ENCODE measurements at regions not wholly inside any gene's neighbourhood (a gene's known extent, or its start where the extent isn't known, plus 50 kb on each side); places are given as distances from the start of the nearest gene placed in this dataset.

DNA sequence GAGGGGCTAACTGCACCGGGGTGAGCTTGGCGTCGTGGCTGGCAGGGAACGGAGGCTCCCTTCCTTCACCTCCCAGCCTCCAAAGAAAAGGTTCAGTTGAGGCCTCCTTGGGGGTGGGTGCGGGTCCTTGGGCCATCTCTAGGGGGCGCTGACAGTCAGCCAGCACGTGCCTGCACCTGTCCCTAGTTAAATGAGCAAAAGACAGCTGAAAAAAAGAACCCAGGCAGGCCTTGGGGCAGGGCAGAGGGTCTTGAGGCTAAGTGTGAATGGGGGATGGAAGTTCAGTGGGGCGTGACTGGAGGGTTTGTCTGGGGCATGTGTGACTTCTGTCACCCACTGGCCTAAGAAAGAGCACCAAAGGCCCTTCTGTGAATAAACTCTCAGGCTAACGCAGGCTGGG lies 56.4 kb downstream of the ZFP36L2 start (continued):
- TF ChIP-seq, protein P1, sequence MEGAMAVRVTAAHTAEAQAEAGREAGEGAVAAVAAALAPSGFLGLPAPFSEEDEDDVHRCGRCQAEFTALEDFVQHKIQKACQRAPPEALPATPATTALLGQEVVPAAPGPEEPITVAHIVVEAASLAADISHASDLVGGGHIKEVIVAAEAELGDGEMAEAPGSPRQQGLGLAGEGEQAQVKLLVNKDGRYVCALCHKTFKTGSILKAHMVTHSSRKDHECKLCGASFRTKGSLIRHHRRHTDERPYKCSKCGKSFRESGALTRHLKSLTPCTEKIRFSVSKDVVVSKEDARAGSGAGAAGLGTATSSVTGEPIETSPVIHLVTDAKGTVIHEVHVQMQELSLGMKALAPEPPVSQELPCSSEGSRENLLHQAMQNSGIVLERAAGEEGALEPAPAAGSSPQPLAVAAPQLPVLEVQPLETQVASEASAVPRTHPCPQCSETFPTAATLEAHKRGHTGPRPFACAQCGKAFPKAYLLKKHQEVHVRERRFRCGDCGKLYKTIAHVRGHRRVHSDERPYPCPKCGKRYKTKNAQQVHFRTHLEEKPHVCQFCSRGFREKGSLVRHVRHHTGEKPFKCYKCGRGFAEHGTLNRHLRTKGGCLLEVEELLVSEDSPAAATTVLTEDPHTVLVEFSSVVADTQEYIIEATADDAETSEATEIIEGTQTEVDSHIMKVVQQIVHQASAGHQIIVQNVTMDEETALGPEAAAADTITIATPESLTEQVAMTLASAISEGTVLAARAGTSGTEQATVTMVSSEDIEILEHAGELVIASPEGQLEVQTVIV (IDR thresholded peaks at IDR 0.05; ENCODE audit: borderline replicate concordance, partially characterized antibody), result no peak
- TF ChIP-seq RAD21 (IDR thresholded peaks at IDR 0.05; ENCODE audit: insufficient read depth, low read depth, low read length), result peak; percentile 62
- peak; percentile 17; the same call in 1 of the 2 replicates for TF ChIP-seq ZNF217 (IDR thresholded peaks at IDR 0.05)
- TF ChIP-seq RAD51 (IDR thresholded peaks at IDR 0.05), result 0 out of 2 replicates have a peak, but pooled peaks have one; percentile 18
- TF ChIP-seq TCF12 (IDR thresholded peaks at IDR 0.05; ENCODE audit: low read depth, low read length), result peak; percentile 65; the same call in 1 of the 2 replicates
- TF ChIP-seq GABPA (IDR thresholded peaks at IDR 0.05; ENCODE audit: low read depth), result no peak
- no peak for TF ChIP-seq EGR1 (IDR thresholded peaks at IDR 0.05; ENCODE audit: borderline replicate concordance in 1 of 2, low read depth in 2 of 2, low read length in 2 of 2)

DNA sequence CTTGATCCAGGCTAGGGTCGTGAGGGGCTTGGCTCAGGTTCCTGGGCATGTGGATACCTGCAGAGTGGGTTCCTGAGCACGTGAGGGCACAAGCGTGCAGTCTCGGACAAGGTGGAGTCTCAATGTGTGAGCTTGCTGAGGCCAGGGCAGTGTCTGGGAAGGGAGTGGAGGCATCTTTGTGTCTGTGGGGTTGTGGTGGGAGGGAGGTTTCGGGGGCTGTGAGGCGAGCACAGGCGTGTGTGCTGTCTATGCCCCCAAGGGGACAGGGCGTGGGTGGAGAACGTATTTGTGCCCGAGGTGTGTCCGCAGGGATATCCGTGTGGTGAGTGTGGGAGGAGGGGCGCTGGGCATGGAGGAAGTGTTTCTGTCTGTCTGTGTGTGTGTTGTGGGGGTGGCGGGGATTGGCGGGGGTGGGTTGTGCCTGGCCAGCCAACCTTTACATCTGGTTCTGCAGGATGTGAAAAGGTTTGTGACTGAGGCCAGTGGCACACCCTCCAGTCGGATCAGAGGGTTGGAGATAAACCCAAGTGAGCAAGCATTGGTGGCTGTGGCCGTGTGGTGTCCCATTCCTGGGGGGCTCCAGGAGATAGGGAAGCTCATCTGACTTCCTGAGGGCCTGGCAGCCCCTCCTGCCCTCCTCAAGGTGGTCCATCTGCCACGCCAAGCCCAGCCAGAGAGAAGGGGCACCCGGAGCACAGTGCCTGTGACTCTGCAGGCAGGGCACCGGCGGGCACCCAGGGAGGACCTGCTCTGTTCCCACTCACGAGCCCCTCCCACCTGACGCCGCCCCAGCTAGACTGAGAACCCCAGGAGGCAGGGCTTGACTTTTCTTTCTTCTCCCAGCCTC lies 57.1 kb downstream of the ZFP36L2 start:
- SMC1A ChIA-PET (ENCODE audit: uncharacterized antibody, unreplicated experiment), result interaction anchor here (0.6 to 10.8 kb wide), 10 partner anchors 8 to 315 kb away, joined by 3 to 147 read pairs (median 4); partner anchors contain the start of gene ZFP36L2
- POLR2A ChIA-PET, result interaction anchor here (0.6 to 2.0 kb wide), 8 partner anchors 10 to 58 kb away, joined by 3 to 7 read pairs (median 6); partner anchors contain the start of gene ZFP36L2
- H3K27ac ChIP-seq (ENCODE audit: control insufficient read depth, insufficient read depth), result no peak overlapping the region
- BruUV-seq (replicated peaks), result no TSS peak
- no peaks in the 10 kb centered on the region for H3K79me2 ChIP-seq (ENCODE audit: control insufficient read depth, insufficient read depth, low read length)
- H3K4me1 ChIP-seq (ENCODE audit: control insufficient read depth, insufficient read depth, low read length), result peaks cover 30% of the 10 kb centered on the region
- intact Hi-C loops (cut with micrococcal nuclease; ENCODE audit: unreplicated experiment) (no loop called here), in situ Hi-C loops (cut with MboI) (no loop called here)
- no peak overlapping the region; the same call in 1 of the 2 replicates for H3K4me3 ChIP-seq
- peak overlapping the region; percentile 56 for H2AFZ ChIP-seq (ENCODE audit: control insufficient read depth, low read depth, low read length)
- no peaks in the 10 kb centered on the region for H4K20me1 ChIP-seq (ENCODE audit: control insufficient read depth, insufficient read depth)
- CTCF ChIA-PET, result interaction anchor here (0.6 to 8.6 kb wide), 13 partner anchors 9 to 315 kb away, joined by 3 to 103 read pairs (median 4); partner anchors contain the start of gene ZFP36L2
- peak; percentile 77 for DNase-seq (ENCODE audit: low read depth, low spot score)
- H3K9ac ChIP-seq (ENCODE audit: control insufficient read depth, insufficient read depth, low read length), result no peak overlapping the region
- no peaks in the 10 kb centered on the region; a peak in 1 of 4 replicates for H3K27me3 ChIP-seq (replicated peaks in 1 of 2; ENCODE audit: control insufficient read depth in 2 of 2, insufficient read depth in 2 of 2, low read length in 1 of 2)
- RAD21 ChIA-PET (ENCODE audit: unreplicated experiment), result interaction anchor here (0.7 to 5.9 kb wide), 14 partner anchors 10 to 315 kb away, joined by 3 to 70 read pairs (median 6); partner anchors contain the start of gene ZFP36L2
- no peaks in the 10 kb centered on the region for H3K36me3 ChIP-seq (ENCODE audit: control insufficient read depth in 2 of 2, insufficient read depth in 2 of 2, low read length in 1 of 2)
- peak; percentile 76 for ATAC-seq
- H3K4me2 ChIP-seq (ENCODE audit: control insufficient read depth, insufficient read depth), result peak overlapping the region; percentile 92
- WGBS (ENCODE audit: insufficient coverage, insufficient replicate concordance, low lambda C conversion rate, missing lambda C conversion rate), result 6% methylated on average over 24 of the region's 24 CpGs
- no peaks in the 10 kb centered on the region for H3K9me3 ChIP-seq (replicated peaks; ENCODE audit: control insufficient read depth, insufficient read depth, low read length)
- FAIRE-seq, result peak; percentile 70
- TF ChIP-seq KLF5 (IDR thresholded peaks at IDR 0.05; ENCODE audit: partially characterized antibody) (peak; percentile 33), MEF2B (IDR thresholded peaks at IDR 0.05; ENCODE audit: partially characterized antibody, poor library complexity, severe bottlenecking) (peak; percentile 82), CEBPB (IDR thresholded peaks at IDR 0.05; ENCODE audit: borderline replicate concordance in 1 of 2, low read depth in 2 of 2, low read length in 2 of 2) (no peak), SIN3A (IDR thresholded peaks at IDR 0.05; ENCODE audit: low read depth, low read length) (no peak), CREB1 (IDR thresholded peaks at IDR 0.05; ENCODE audit: low read depth) (peak; percentile 9; the same call in 1 of the 2 replicates), MXI1 (IDR thresholded peaks at IDR 0.05; ENCODE audit: low read depth, low read length) (no peak), DPF2 (IDR thresholded peaks at IDR 0.05) (peak; percentile 78; the same call in 1 of the 2 replicates), ATF7 (IDR thresholded peaks at IDR 0.05; ENCODE audit: low read depth) (peak; percentile 79), IKZF1 (conservative IDR thresholded peaks at IDR 0.05) (peak; percentile 88), EED (IDR thresholded peaks at IDR 0.05; ENCODE audit: low read depth) (peak; percentile 67), POLR2A (IDR thresholded peaks at IDR 0.05; ENCODE audit: low read depth, low read length) (no peak), GABPA (IDR thresholded peaks at IDR 0.05; ENCODE audit: low read depth) (no peak), RAD21 (IDR thresholded peaks at IDR 0.05; ENCODE audit: insufficient read depth, low read depth, low read length) (no peak)
- TF ChIP-seq, protein P2, sequence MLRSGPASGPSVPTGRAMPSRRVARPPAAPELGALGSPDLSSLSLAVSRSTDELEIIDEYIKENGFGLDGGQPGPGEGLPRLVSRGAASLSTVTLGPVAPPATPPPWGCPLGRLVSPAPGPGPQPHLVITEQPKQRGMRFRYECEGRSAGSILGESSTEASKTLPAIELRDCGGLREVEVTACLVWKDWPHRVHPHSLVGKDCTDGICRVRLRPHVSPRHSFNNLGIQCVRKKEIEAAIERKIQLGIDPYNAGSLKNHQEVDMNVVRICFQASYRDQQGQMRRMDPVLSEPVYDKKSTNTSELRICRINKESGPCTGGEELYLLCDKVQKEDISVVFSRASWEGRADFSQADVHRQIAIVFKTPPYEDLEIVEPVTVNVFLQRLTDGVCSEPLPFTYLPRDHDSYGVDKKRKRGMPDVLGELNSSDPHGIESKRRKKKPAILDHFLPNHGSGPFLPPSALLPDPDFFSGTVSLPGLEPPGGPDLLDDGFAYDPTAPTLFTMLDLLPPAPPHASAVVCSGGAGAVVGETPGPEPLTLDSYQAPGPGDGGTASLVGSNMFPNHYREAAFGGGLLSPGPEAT (IDR thresholded peaks at IDR 0.05; ENCODE audit: low read depth), result peak; percentile 75
